Hepatocyte (in vitro differentiated cells): ENCODE measurements at regions not wholly inside any gene's neighbourhood (a gene's known extent, or its start where the extent isn't known, plus 50 kb on each side); places are given as distances from the start of the nearest gene placed in this dataset.

ENCODE experiments used
- CTCF ChIP-seq: fragments of 200-600 bp; sonication (generic); IDR thresholded peaks from 2 replicates; pipeline ENCODE4 v1.5.1; 2016; ENCODE audit warnings: antibody characterized with exemption, mild to moderate bottlenecking; ENCODE audit not compliant: poor library complexity
- EZH2 ChIP-seq: fragments of 200-600 bp; sonication (generic); IDR thresholded peaks from 2 replicates; pipeline ENCODE4 v1.6.1; 2016; ENCODE audit warnings: antibody characterized with exemption, mild to moderate bottlenecking, borderline replicate concordance

GRCh38 chr4:174012135-174012885 lies 271.2 kb downstream of the FBXO8 start:
- TF ChIP-seq EZH2 = no peak
- no peak for TF ChIP-seq CTCF
